ENCODE measurements at regions not wholly inside any gene's neighbourhood (a gene's known extent, or its start where the extent isn't known, plus 50 kb on each side); places are given as distances from the start of the nearest gene placed in this dataset.

GRCh38 chr18:47512056-47512455, 260.6 kb upstream of the SKOR2 start:
- no peak for TF ChIP-seq ZFX (IDR thresholded peaks at IDR 0.05)
- no peak for TF ChIP-seq CTCF (conservative IDR thresholded peaks at IDR 0.05)
- no peak overlapping the region for H3K27ac ChIP-seq

GRCh38 chr18:47510831-47511230, 259.4 kb upstream of the SKOR2 start:
- H3K27ac ChIP-seq = no peak overlapping the region
- TF ChIP-seq CTCF (conservative IDR thresholded peaks at IDR 0.05) = no peak

- TF ChIP-seq CTCF (conservative IDR thresholded peaks at IDR 0.05) (no peak), ZFX (IDR thresholded peaks at IDR 0.05) (no peak)
Measured at GRCh38 chr18:47507651-47508050, 256.2 kb upstream of the SKOR2 start.

GRCh38 chr18:47506897-47507296, 255.4 kb upstream of the SKOR2 start:
- TF ChIP-seq CTCF (conservative IDR thresholded peaks at IDR 0.05) = no peak
- TF ChIP-seq ZFX (IDR thresholded peaks at IDR 0.05) = no peak
- no peak overlapping the region for H3K27ac ChIP-seq

More at GRCh38 chr18:47507651-47508050, 256.2 kb upstream of the SKOR2 start:
- H3K27ac ChIP-seq = no peak overlapping the region

- no peak overlapping the region for H3K27ac ChIP-seq
- TF ChIP-seq ZFX (IDR thresholded peaks at IDR 0.05) = no peak
- no peak for TF ChIP-seq CTCF (conservative IDR thresholded peaks at IDR 0.05)
Measured at GRCh38 chr18:47501946-47502345, 250.5 kb upstream of the SKOR2 start.

GRCh38 chr18:47500930-47501329, 249.5 kb upstream of the SKOR2 start:
- TF ChIP-seq ZFX (IDR thresholded peaks at IDR 0.05) = no peak
- no peak for TF ChIP-seq CTCF (conservative IDR thresholded peaks at IDR 0.05)
- H3K27ac ChIP-seq = no peak overlapping the region

GRCh38 chr18:47492691-47493090, 241.2 kb upstream of the SKOR2 start:
- TF ChIP-seq CTCF (conservative IDR thresholded peaks at IDR 0.05) (no peak), ZFX (IDR thresholded peaks at IDR 0.05) (no peak)
- H3K27ac ChIP-seq = no peak overlapping the region
